ENCODE measurements at regions not wholly inside any gene's neighbourhood (a gene's known extent, or its start where the extent isn't known, plus 50 kb on each side); places are given as distances from the start of the nearest gene placed in this dataset.
"Not testable (repeated sequence)": the region's sequence is repeated elsewhere in the genome, so short reads cannot be mapped to it uniquely, and the experiment has no call there.

DNA sequence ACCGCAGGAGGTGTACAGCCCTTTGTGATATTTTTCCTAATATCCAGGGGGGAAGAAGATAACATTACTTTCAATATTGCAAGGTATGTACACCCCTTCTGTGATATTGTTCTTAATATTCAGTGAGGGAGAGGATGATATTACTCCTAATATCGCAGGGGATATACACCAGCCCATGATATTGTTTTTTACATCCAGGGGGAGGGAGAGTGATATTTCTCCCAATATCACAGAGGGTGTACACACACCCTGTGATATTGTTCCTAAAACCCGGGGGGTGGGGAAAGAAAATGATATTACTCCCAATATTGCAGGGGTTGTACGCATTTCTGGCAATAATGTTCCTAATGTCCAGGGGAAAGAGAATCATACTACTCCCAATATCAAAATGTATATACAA lies 58.0 kb upstream of the SLC25A48 start:
- DNase-seq, result no peak

DNA sequence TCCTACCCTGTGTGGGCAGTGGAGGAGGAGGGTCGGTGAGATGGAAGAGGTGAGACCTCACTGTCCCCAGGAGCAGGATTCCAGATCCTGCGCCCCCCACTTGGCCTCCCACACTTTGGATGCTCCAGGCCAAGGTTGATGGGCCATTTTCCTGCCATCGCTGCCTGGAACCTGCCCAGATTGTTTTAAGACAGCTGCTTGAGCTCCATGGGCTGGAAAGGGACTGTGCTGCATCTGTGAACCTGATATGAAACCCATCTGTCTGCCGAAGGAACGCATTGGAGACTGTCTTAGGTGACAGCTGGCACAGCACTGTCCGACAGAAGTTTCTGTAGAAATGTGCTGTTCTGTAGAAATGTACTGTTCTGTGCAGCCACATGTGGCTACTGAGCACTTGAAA lies 72.7 kb upstream of the SLC25A48 start:
- no peak for DNase-seq

DNA sequence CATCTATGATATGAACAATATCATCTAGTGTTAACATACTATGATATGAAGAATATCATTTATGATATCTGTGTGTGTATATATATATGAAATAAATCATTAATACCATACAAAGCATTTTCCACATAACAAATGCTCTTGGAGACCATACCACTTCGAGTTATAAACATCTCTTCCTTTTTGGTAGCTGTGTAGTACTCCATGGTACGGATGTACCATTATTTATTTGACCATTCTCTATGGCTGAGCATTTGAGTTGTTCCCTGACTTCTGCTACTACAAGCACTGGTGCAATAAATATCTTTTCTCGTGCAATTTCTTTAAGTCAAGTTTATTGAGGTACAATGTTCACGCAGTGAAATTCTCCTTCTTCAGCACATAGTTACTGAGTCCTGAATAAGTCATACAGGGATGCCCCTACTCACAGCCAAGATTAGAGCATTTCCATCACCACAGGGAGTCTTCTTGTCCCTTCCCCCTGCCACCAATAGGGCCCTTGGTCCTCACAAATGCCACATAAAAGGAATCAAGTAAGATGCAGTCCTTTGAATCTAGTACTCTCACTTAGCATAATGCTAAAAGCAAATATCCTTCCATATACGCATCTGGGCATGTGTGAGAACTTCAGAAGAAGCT lies 75.2 kb upstream of the SLC25A48 start:
- DNase-seq, result no peak

- DNase-seq, result no peak
These were observed 80.5 kb upstream of the SLC25A48 start for GRCh38 chr5:135753990-135754389.

DNA sequence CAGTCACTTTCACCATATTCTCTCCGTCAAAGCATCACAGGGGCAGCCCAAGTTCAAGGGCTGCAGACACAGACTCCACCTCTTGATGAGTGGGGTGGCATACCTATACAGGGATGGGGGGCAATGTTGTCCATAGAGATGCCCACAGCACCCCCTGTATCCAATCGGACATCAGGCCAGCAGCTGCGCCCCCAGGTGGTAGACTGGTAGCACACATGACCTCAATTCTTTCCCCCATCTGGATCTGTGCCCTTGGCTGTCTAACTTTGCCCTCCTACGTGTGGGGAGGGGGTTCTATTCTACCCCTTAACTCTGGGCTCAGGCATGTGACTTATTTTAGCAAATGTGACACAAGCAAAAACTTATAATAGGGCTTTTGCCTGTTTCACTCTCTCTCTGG lies 84.0 kb upstream of the SLC25A48 start:
- peak; percentile 2 for DNase-seq

- DNase-seq, result no peak
These were observed 86.6 kb upstream of the SLC25A48 start for GRCh38 chr5:135747824-135748223.

- no peak for DNase-seq
These were observed 88.5 kb upstream of the SLC25A48 start for GRCh38 chr5:135745897-135746500.

GRCh38 chr5:135743705-135744411 lies 90.6 kb upstream of the SLC25A48 start:
- no peak for DNase-seq

GRCh38 chr5:135743181-135743580 lies 91.3 kb upstream of the SLC25A48 start:
- DNase-seq, result no peak

DNA sequence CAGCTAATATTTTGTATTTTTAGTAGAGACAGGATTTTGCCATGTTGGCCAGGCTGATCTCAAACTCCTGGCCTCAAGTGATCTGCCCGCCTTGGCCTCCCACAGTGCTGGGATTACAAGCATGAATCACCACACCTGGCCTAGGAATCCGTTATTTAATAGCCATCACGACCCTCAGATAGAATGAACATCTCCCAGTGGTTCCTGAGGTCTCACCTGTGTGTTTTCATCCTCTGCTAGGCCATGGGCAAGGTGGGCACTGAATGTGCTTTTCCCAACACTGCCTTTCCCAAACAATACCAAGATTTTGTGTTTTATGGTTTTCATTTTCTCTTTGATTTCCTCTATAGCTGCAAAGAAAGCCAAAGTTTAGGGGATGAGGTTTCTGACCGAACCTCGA lies 92.2 kb upstream of the SLC25A48 start:
- not testable (repeated sequence) for DNase-seq

DNA sequence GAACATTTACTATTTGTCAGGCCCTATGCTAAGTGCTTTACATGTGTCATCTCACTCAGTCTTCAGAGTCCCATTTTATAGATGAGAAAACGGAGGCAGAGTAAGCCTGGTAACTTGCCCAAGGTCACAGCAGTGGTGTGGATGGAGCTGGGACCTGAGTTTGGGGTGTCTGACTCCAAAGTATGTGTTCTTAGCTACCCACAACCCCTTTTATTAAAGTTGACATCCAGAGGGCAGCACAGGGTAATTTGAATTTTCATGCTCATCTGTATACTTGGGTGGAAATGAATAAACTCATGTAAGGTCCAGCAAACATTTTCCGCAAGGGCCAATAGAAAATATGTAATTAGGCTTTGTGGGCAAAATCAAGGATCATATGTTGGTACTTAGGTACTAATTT lies 93.4 kb upstream of the SLC25A48 start:
- DNase-seq, result no peak

- DNase-seq, result no peak
These were observed 94.0 kb upstream of the SLC25A48 start for GRCh38 chr5:135740475-135740874.

DNA sequence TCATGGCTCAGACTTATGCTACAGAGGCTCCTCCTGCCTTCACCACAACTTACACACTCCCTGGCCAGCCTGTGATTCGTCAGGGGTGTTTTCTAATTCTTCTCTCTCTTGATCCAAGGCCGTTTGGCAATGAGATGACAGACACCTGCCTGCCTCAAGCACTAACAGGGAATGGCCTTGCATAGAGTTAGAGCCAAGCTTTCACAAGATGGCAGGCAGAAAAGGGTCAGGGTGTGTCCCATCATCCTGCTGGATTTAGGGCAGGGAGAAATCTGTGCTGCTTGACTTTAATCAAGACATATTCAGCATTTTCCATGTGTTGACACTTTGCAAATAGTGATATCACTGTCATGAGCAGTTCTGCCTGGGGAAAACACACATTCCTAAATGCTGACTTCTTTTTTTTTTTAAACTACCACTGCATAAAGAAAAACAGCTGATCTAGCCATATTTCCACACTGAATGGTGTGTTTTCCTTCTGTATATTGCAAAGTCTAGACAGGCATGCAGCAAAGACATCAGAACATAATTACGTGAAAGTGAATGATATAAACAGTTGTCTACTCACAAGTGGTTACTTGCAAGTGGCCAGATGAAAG lies 95.0 kb upstream of the SLC25A48 start:
- DNase-seq, result peak; percentile 76

GRCh38 chr5:135738564-135738875 lies 95.9 kb upstream of the SLC25A48 start:
- no peak for DNase-seq

DNA sequence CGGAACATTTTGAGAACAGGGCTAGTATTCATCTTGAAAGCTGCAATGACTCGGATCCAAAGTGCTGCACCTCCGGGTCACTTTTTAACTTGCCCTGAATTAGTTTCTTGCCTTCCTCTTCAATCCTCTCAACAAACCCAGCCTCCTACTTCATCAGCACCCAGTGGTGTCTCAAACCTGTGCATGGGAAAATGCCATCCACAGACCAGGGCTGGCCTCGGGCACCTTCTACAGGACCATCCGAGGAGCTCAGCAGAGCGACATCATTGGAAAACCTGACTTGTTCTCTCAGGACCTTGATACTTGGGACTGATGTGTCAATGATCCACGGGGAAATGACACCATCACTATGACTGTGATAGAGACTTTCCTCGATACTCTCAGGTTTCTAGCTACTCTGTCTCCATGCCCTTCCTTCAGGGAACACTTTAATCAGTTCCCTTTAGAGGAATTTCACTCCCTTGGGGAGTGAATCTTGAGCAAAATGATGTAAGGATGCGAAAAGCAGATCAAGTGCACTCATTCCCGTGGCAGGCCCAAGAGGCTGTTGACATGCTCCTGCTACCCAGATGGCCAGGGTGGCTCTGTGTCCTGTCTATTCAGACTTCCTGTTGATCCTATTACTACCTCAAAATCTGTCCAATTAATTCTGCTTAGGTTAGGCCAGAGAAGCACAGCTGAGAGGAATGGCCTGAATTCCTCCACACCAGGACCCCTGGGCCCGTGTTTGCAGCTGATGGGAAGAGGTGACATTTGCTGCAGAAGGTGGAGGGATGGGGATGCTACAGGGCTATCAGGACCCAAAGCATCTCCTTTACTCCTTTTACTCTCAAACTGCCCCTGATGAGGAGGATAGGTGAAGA lies 96.5 kb upstream of the SLC25A48 start:
- no peak for DNase-seq

DNA sequence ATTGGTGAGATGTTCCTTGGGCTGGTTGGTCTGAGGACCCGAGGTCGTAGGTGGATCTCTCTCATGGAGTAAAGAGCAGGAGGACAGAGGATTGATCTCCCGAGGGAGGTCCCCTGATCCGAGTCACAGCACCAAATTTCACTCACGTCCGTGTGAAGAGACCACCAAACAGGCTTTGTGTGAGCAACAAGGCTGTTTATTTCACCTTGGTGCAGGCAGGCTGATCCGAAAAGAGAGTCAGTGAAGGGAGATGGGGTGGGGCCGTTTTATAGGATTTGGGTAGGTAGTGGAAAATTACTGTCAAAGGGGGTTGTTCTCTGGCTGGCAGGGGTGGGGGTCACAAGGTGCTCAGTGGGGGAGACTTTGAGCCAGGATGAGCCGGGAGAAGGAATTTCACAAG lies 97.5 kb upstream of the SLC25A48 start:
- not testable (repeated sequence) for DNase-seq

DNA sequence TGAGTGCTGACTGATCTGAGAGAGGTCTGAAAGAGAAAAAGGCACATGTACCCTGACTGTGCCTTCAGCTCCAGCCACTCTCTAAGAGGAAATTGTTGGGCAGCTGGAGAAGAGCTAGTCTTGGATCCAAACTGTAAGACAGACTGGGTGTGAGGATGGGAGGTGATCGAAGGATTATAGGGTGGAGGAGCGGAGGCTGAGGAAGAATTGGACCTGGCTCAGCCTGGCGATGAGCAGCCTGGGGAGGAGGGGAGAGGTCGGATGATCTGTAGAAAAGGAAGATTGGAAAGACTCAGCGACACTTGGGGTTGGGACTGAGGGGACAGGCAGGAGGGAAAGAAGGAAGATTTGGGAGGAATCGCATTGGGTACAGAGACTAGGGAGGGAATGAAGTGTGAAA lies 98.6 kb upstream of the SLC25A48 start:
- DNase-seq, result no peak

GRCh38 chr5:135734956-135735355 lies 99.5 kb upstream of the SLC25A48 start:
- not testable (repeated sequence) for DNase-seq

- not testable (repeated sequence) for DNase-seq
These were observed 103.4 kb upstream of the SLC25A48 start for GRCh38 chr5:135731034-135731433.

DNA sequence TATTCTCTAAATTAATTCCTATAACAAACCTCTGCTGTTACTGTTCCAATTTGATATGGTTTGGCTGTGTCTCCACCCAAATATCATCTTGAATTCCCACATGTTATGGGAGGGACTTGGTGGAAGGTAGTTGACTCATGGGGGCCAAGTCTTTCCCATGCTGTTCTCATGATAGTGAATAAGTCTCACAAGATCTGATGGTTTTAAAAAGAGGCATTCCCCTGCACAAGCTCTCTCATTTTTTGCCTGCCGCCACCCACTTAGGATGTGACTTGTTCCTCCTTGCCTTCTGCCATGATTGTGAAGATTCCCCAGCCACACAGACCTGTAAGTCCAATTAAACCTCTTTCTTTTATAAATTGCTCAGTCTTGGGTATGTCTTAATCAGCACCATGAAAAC lies 104.3 kb upstream of the SLC25A48 start:
- not testable (repeated sequence) for DNase-seq

- peak; percentile 42 for DNase-seq
These were observed 105.1 kb upstream of the SLC25A48 start for GRCh38 chr5:135729321-135729786.

DNA sequence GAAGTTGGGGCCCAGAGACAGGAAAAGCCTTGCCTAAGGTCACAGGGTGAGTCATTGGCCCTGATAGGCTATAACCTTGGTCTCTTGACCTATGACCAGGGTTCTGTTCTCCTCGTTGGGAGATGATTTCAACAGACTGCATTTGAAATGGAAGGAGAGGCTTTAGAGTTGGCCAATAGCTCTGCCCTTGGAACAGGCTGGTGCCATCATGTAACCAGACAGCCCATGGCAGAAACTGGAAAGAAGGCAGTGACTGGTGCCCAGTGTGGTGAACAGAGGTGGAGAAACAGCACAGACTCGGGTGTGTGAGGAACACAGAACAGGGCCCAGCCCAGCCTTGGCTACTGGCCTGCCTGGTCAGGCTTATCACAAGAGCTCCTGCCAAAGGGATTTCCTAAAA lies 109.8 kb upstream of the SLC25A48 start:
- DNase-seq, result no peak

- no peak for DNase-seq
These were observed 111.0 kb upstream of the SLC25A48 start for GRCh38 chr5:135723491-135723890.

Measured in fibroblast of skin of scalp (primary cell).